SK-N-SH treated with all-trans-retinoic acid at 6 μM for 48 hours (cell line): ENCODE measurements at regions not wholly inside any gene's neighbourhood (a gene's known extent, or its start where the extent isn't known, plus 50 kb on each side); places are given as distances from the start of the nearest gene placed in this dataset.

Experiments used
- ATAC-seq: fragments of 200-7000 bp; cut with Tn5 transposase; 3 replicates; pipeline ENCODE4 v1.9.1; 2020; ENCODE audit warnings: mild to moderate bottlenecking, moderate library complexity
- ARNTL ChIP-seq: fragments of 450-650 bp; formaldehyde crosslinking; IDR thresholded peaks from 2 replicates; pipeline ENCODE4 v1.5.0; 2020; ENCODE audit warnings: low read depth, mild to moderate bottlenecking, moderate library complexity, borderline replicate concordance
- CSDC2 ChIP-seq: fragments of 250-450 bp; sonication (Bioruptor Pico); IDR thresholded peaks from 2 replicates; pipeline ENCODE4 v1.5.0; 2020; ENCODE audit warnings: mild to moderate bottlenecking, moderate library complexity
- ESRRG ChIP-seq: fragments of 250-450 bp; sonication (Bioruptor Pico); IDR thresholded peaks from 2 replicates; pipeline ENCODE4 v1.6.1; 2021; ENCODE audit warnings: mild to moderate bottlenecking
- ISL1 ChIP-seq: fragments of 250-450 bp; sonication (Bioruptor Pico); IDR thresholded peaks from 2 replicates; pipeline ENCODE4 v2.1.2; 2022; ENCODE audit warnings: mild to moderate bottlenecking, moderate library complexity
- OSR1 ChIP-seq: fragments of 250-450 bp; sonication (Bioruptor Pico); IDR thresholded peaks from 2 replicates; pipeline ENCODE4 v1.8.0; 2022; ENCODE audit warnings: moderate library complexity, mild to moderate bottlenecking, inconsistent platforms
- PPARA ChIP-seq: fragments of 250-450 bp; sonication (Bioruptor Pico); IDR thresholded peaks from 2 replicates; pipeline ENCODE4 v1.5.0; 2020; ENCODE audit warnings: mild to moderate bottlenecking, borderline replicate concordance
- RARB ChIP-seq: fragments of 250-450 bp; sonication (Bioruptor Pico); IDR thresholded peaks from 2 replicates; pipeline ENCODE4 v1.8.0; 2021; ENCODE audit warnings: mild to moderate bottlenecking, moderate library complexity
- SNAI2 ChIP-seq: fragments of 250-450 bp; sonication (Bioruptor Pico); IDR thresholded peaks from 2 replicates; pipeline ENCODE4 v1.5.0; 2020; ENCODE audit warnings: mild to moderate bottlenecking, moderate library complexity
- TOX ChIP-seq: fragments of 250-450 bp; sonication (Bioruptor Pico); IDR thresholded peaks from 2 replicates; pipeline ENCODE4 v1.8.0; 2021; ENCODE audit warnings: mild to moderate bottlenecking, moderate library complexity, borderline replicate concordance
- ZFP30 ChIP-seq: fragments of 450-650 bp; formaldehyde crosslinking; IDR thresholded peaks from 2 replicates; pipeline ENCODE4 v1.5.0; 2022; ENCODE audit warnings: mild to moderate bottlenecking, moderate library complexity
- ZNF565 ChIP-seq: fragments of 450-650 bp; formaldehyde crosslinking; conservative IDR thresholded peaks from 2 replicates; pipeline ENCODE4 v1.5.0; 2020; ENCODE audit warnings: low read depth, mild to moderate bottlenecking, moderate library complexity
- ZNF70 ChIP-seq: fragments of 450-650 bp; formaldehyde crosslinking; IDR thresholded peaks from 2 replicates; pipeline ENCODE4 v1.5.0; 2020; ENCODE audit warnings: mild to moderate bottlenecking, moderate library complexity
- TF ChIP-seq, protein P1 (sequence below): fragments of 250-450 bp; sonication (Bioruptor Pico); IDR thresholded peaks from 2 replicates; pipeline ENCODE4 v1.5.0; 2020; ENCODE audit warnings: mild to moderate bottlenecking, moderate library complexity
- TF ChIP-seq, protein P2 (sequence below): fragments of 250-450 bp; sonication (Bioruptor Pico); IDR thresholded peaks from 2 replicates; pipeline ENCODE4 v1.5.1; 2020; ENCODE audit warnings: low read depth, mild to moderate bottlenecking, moderate library complexity
- TF ChIP-seq, protein P3 (sequence below): fragments of 250-450 bp; sonication (Bioruptor Pico); IDR thresholded peaks from 2 replicates; pipeline ENCODE4 v1.8.0; 2020; ENCODE audit warnings: mild to moderate bottlenecking, moderate library complexity, borderline replicate concordance
- TF ChIP-seq, protein P4 (sequence below): fragments of 250-450 bp; sonication (Bioruptor Pico); IDR thresholded peaks from 2 replicates; pipeline ENCODE4 v1.5.1; 2021; ENCODE audit warnings: mild to moderate bottlenecking, moderate library complexity

DNA sequence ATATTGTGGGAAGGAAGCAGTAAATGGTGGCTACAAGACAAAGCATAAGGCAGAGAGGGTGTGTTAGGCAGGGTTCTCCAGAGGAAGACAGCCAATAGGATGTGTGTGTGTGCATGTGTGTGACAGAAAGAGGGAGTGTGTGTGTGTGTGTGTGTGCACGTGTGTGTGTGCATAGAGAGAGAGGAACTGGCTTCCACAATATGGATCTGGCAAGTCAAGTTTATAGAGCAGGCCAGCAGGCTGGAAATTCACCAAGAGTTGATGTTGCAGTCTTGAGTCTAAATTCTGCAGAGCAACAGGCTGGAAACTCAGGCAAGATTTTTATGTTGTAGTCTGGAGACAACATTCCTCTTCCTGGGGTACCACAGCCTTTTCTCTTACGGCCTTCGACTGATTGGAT is 374.0 kb downstream of the TNS3 start:
- TF ChIP-seq, protein P1, sequence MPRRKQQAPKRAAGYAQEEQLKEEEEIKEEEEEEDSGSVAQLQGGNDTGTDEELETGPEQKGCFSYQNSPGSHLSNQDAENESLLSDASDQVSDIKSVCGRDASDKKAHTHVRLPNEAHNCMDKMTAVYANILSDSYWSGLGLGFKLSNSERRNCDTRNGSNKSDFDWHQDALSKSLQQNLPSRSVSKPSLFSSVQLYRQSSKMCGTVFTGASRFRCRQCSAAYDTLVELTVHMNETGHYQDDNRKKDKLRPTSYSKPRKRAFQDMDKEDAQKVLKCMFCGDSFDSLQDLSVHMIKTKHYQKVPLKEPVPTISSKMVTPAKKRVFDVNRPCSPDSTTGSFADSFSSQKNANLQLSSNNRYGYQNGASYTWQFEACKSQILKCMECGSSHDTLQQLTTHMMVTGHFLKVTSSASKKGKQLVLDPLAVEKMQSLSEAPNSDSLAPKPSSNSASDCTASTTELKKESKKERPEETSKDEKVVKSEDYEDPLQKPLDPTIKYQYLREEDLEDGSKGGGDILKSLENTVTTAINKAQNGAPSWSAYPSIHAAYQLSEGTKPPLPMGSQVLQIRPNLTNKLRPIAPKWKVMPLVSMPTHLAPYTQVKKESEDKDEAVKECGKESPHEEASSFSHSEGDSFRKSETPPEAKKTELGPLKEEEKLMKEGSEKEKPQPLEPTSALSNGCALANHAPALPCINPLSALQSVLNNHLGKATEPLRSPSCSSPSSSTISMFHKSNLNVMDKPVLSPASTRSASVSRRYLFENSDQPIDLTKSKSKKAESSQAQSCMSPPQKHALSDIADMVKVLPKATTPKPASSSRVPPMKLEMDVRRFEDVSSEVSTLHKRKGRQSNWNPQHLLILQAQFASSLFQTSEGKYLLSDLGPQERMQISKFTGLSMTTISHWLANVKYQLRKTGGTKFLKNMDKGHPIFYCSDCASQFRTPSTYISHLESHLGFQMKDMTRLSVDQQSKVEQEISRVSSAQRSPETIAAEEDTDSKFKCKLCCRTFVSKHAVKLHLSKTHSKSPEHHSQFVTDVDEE (CRISPR knock-in tag): no peak
- TF ChIP-seq TOX (CRISPR knock-in tag) (no peak), OSR1 (CRISPR knock-in tag) (no peak), CSDC2 (CRISPR knock-in tag) (no peak), SNAI2 (CRISPR knock-in tag) (no peak), ZNF70 (CRISPR knock-in tag) (no peak), ZNF565 (CRISPR knock-in tag) (no peak), ESRRG (no peak)
- TF ChIP-seq, protein P2, sequence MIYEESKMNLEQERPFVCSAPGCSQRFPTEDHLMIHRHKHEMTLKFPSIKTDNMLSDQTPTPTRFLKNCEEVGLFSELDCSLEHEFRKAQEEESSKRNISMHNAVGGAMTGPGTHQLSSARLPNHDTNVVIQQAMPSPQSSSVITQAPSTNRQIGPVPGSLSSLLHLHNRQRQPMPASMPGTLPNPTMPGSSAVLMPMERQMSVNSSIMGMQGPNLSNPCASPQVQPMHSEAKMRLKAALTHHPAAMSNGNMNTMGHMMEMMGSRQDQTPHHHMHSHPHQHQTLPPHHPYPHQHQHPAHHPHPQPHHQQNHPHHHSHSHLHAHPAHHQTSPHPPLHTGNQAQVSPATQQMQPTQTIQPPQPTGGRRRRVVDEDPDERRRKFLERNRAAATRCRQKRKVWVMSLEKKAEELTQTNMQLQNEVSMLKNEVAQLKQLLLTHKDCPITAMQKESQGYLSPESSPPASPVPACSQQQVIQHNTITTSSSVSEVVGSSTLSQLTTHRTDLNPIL: no peak
- TF ChIP-seq, protein P3, sequence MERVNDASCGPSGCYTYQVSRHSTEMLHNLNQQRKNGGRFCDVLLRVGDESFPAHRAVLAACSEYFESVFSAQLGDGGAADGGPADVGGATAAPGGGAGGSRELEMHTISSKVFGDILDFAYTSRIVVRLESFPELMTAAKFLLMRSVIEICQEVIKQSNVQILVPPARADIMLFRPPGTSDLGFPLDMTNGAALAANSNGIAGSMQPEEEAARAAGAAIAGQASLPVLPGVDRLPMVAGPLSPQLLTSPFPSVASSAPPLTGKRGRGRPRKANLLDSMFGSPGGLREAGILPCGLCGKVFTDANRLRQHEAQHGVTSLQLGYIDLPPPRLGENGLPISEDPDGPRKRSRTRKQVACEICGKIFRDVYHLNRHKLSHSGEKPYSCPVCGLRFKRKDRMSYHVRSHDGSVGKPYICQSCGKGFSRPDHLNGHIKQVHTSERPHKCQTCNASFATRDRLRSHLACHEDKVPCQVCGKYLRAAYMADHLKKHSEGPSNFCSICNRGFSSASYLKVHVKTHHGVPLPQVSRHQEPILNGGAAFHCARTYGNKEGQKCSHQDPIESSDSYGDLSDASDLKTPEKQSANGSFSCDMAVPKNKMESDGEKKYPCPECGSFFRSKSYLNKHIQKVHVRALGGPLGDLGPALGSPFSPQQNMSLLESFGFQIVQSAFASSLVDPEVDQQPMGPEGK (CRISPR knock-in tag): no peak
- no peak for ATAC-seq

DNA sequence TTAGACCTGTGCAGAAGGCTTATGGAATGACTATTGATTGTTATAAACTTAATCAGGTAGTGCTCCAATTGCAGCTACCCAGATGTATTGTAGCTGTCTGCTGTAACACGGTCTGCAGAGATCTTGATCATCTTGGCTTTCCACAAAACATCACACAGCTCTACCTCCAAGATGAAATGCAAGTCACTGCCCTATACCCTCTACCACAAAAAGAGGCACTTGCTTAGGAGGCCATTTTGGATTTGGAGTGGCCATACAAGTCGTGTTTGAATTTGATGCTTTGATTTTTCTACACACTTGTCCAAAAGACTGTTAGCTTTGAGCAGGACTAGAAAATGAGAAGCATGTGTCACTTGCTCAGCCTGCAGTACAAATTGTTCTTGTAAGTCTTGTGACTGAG is 377.2 kb downstream of the TNS3 start:
- ATAC-seq: no peak
- no peak for TF ChIP-seq ESRRG
- TF ChIP-seq, all 23 proteins: peak for 0

DNA sequence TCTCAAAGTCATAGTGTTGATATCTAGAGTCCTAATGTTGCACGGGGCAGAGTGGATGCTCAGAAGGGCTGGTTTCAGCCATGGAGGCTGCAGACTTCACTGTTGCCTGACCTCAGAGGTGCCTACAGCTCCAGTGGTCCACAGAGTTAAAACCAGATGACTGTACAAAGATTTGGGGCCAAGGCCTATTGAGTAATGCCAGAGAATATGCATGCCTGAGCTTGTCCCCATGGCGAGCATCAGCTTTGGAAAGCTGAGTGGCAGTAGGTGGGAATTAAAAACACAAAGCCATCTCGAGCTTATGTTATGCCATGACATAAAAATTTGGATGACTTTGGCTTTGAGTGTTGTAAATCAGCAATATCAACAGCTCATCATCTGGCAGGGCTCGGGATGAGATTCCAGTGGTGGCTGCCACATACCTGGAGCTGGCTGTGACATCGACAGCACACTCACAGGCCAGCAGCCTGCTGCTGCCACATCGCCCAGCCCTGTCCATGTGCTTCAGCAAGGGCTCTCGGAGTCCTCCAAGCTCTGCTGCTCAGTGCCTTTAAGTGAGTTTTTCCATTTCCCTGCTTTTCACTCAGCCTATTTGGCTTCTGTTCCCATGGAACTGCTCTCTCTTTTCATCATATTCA is 379.6 kb downstream of the TNS3 start:
- no peak for ATAC-seq
- TF ChIP-seq ARNTL (CRISPR knock-in tag) (no peak), ZNF565 (CRISPR knock-in tag) (no peak), PPARA (CRISPR knock-in tag) (no peak), CSDC2 (CRISPR knock-in tag) (no peak), ZNF70 (CRISPR knock-in tag) (no peak)
- TF ChIP-seq, protein P4, sequence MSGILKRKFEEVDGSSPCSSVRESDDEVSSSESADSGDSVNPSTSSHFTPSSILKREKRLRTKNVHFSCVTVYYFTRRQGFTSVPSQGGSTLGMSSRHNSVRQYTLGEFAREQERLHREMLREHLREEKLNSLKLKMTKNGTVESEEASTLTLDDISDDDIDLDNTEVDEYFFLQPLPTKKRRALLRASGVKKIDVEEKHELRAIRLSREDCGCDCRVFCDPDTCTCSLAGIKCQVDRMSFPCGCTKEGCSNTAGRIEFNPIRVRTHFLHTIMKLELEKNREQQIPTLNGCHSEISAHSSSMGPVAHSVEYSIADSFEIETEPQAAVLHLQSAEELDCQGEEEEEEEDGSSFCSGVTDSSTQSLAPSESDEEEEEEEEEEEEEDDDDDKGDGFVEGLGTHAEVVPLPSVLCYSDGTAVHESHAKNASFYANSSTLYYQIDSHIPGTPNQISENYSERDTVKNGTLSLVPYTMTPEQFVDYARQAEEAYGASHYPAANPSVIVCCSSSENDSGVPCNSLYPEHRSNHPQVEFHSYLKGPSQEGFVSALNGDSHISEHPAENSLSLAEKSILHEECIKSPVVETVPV (CRISPR knock-in tag): no peak
- TF ChIP-seq, protein P1 (CRISPR knock-in tag): no peak

DNA sequence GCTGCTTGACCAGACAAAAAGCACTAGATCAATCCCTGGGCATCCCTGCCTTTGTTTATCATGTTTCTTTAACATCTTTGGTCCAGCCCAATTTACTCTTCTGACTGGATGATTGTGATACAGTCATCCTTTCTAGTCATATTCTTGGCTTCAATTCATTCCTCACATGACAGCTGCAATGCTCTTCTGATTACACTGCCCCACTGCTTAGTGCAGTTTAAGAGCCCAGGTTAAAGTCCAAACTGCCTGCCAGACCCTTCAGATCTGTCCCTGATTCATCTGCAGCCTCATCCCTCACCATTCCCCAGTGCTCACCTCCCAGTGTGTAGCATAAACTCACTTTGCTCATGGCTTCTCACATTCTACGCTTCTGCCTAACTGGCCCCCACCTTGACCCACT is 383.8 kb downstream of the TNS3 start:
- TF ChIP-seq ESRRG (no peak), CSDC2 (CRISPR knock-in tag) (no peak), PPARA (CRISPR knock-in tag) (no peak), ISL1 (CRISPR knock-in tag) (no peak), ZFP30 (CRISPR knock-in tag) (no peak), RARB (CRISPR knock-in tag) (no peak)
- ATAC-seq: no peak
